Cardiac muscle cell (in vitro differentiated cells and primary cell): ENCODE measurements at regions not wholly inside any gene's neighbourhood (a gene's known extent, or its start where the extent isn't known, plus 50 kb on each side); places are given as distances from the start of the nearest gene placed in this dataset.

Experiments
- DNase-seq, 2 donors: peaks; one replicate each; pipeline versions ENCODE4 v3.0.0 to v3.0.0-alpha.2; 2010 to 2017; ENCODE audit warnings: low read depth in 1 of 2, low spot score in 1 of 2
- H3K27ac ChIP-seq: fragments of 200-600 bp; sonication (generic); 2 replicates; pipeline ENCODE4 v1.5.1; 2016
- H3K27me3 ChIP-seq: fragments of 200-600 bp; sonication (generic); 2 replicates; pipeline ENCODE4 v1.6.0; 2016; ENCODE audit warnings: control low read depth
- H3K36me3 ChIP-seq: fragments of 200-600 bp; sonication (generic); 2 replicates; pipeline ENCODE4 v1.5.1; 2016; ENCODE audit warnings: control low read depth
- H3K4me1 ChIP-seq: fragments of 200-600 bp; sonication (generic); 2 replicates; pipeline ENCODE4 v1.8.1; 2017; ENCODE audit warnings: low read depth, mild to moderate bottlenecking, mixed run types
- H3K4me3 ChIP-seq: fragments of 200-600 bp; sonication (generic); 2 replicates; pipeline ENCODE4 v1.5.1; 2016; ENCODE audit warnings: mild to moderate bottlenecking
- H3K9me3 ChIP-seq: fragments of 200-600 bp; sonication (generic); 2 replicates; pipeline ENCODE4 v1.5.1; 2017; ENCODE audit warnings: low read depth, mild to moderate bottlenecking, control low read depth
- CTCF ChIP-seq: IDR thresholded peaks from 2 replicates; pipeline ENCODE4 v1.5.1; 2012; ENCODE audit warnings: low read depth, mild to moderate bottlenecking, low read length

GRCh38 chr6:135740580-135740979, 110.9 kb upstream of the PDE7B start:
- TF ChIP-seq CTCF, result no peak
- H3K27me3 ChIP-seq, result no peaks in the 10 kb centered on the region
- H3K27ac ChIP-seq, result no peak overlapping the region

DNA sequence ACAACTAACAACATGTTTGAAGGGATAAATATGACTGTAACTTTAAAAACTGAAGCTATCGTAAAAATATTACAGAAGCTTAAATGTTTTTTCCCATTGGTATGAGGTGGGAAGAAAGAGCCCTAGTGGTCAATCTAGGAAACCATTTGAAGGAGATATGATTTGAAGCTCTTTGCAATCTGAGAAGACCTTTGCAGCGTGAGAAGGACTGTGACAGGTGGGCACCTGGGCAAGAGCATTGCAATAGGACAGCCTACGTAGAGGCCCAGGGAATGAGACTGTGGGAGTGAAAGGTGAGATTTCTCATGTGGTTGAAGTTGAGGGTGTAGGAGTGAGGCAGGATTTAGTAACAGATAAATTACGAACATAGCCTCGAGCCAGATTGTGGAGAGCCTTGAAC, 108.0 kb upstream of the PDE7B start:
- Histone ChIP-seq H3K4me1 (no peaks in the 10 kb centered on the region), H3K4me3 (no peak overlapping the region), H3K27ac (no peak overlapping the region), H3K27me3 (no peaks in the 10 kb centered on the region), H3K36me3 (no peaks in the 10 kb centered on the region), H3K9me3 (no peaks in the 10 kb centered on the region)
- no peak for TF ChIP-seq CTCF
- no peak for DNase-seq

More at GRCh38 chr6:135740580-135740979, 110.9 kb upstream of the PDE7B start:
- DNase-seq, result no peak
- no peaks in the 10 kb centered on the region for H3K36me3 ChIP-seq
- no peak overlapping the region for H3K4me3 ChIP-seq
- H3K4me1 ChIP-seq, result no peaks in the 10 kb centered on the region
- H3K9me3 ChIP-seq, result no peaks in the 10 kb centered on the region

DNA sequence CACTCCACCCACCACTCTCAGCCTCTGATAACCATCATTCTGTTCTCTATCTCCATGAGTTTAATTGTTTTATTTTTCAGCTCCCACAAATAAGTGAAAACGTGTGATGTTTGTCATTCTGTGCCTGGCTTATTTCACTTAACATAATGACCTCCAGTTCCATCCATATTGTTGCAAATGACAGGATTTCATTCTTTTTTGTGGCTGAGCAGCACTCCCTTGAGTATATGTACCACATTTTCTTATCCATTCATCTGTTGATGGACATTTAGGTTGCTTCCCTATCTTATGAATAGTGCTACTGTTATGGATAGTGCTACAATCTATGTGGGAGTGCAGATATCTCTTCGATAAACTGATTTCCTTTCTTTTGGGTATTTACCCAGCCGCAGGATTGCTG, 103.3 kb upstream of the PDE7B start:
- no peak for DNase-seq
- Histone ChIP-seq H3K4me3 (no peak overlapping the region), H3K9me3 (no peaks in the 10 kb centered on the region), H3K27me3 (no peaks in the 10 kb centered on the region), H3K4me1 (no peaks in the 10 kb centered on the region), H3K36me3 (no peaks in the 10 kb centered on the region), H3K27ac (no peak overlapping the region)
- TF ChIP-seq CTCF, result no peak

DNA sequence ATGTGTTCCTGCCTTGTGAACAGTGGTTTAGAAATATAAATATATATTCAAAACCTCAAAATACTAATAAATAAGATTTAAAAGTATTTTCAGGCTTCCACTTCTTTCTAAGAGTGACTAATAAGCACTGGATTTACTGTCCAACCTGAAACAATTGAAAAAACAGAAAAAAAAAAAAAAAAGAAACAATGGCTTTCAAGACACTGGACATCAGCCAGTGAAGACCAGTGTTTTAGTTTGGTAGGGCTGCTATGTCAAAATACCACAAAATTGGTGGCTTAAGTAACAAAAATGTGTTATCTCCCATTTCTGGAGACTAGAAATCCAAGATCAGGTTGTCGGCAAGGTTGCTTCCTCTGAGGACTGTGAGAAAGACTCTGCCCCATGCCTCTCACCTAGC, 101.4 kb upstream of the PDE7B start:
- Histone ChIP-seq H3K4me1 (no peaks in the 10 kb centered on the region), H3K36me3 (no peaks in the 10 kb centered on the region), H3K27me3 (no peaks in the 10 kb centered on the region), H3K9me3 (no peaks in the 10 kb centered on the region), H3K4me3 (no peak overlapping the region), H3K27ac (no peak overlapping the region)
- TF ChIP-seq CTCF, result no peak
- DNase-seq, result peak in 1 of 2 donors; percentile 48

DNA sequence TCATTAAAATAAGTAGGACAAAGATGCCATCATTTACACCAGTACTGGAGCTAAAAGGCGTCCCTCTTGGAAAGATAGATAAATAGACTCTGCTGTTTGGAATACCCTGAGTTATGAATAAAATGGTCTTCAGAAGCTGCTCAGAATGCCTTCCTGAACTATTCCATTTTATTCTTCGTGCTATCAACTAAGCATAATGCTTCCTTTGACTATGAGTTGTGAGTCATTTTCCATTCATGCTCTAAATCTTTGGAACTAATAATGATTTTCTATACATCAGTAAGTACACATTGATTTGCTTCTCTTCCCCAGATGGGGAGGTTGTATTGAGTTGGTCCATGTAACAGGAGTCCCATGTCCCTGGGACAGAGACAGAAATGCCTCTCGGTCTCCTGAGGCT, 98.3 kb upstream of the PDE7B start:
- H3K9me3 ChIP-seq, result no peaks in the 10 kb centered on the region
- H3K4me3 ChIP-seq, result no peak overlapping the region
- no peak overlapping the region for H3K27ac ChIP-seq
- H3K4me1 ChIP-seq, result no peaks in the 10 kb centered on the region
- no peaks in the 10 kb centered on the region for H3K27me3 ChIP-seq
- DNase-seq, result no peak
- H3K36me3 ChIP-seq, result no peaks in the 10 kb centered on the region
- no peak for TF ChIP-seq CTCF

- Histone ChIP-seq H3K27me3 (no peaks in the 10 kb centered on the region), H3K36me3 (no peaks in the 10 kb centered on the region), H3K9me3 (no peaks in the 10 kb centered on the region), H3K4me3 (no peak overlapping the region), H3K4me1 (no peaks in the 10 kb centered on the region), H3K27ac (no peak overlapping the region)
- peak in 1 of 2 donors; percentile 44 for DNase-seq
- TF ChIP-seq CTCF, result peak; percentile 36
Observed at GRCh38 chr6:135759831-135760230, 91.7 kb upstream of the PDE7B start.
